Peyer's patch (tissue), 4 donors: ENCODE measurements at regions not wholly inside any gene's neighbourhood (a gene's known extent, or its start where the extent isn't known, plus 50 kb on each side); places are given as distances from the start of the nearest gene placed in this dataset.

Source experiments
- CTCF ChIP-seq, 6 experiments: fragments of 450-650 bp in 4 of 6; fragments of 200-600 bp in 2 of 6; sonication (generic) in 1 of 6; IDR thresholded peaks; one replicate each; pipeline ENCODE4 v1.5.1; 2017 to 2019; ENCODE audit warnings: antibody characterized with exemption in 6 of 6, mild to moderate bottlenecking in 3 of 6, moderate library complexity in 1 of 6
- POLR2A ChIP-seq, 2 donors: fragments of 450-650 bp; IDR thresholded peaks; one replicate each; pipeline ENCODE4 v1.5.1; 2017; ENCODE audit warnings: antibody characterized with exemption in 2 of 2, mild to moderate bottlenecking in 2 of 2, moderate library complexity in 2 of 2

DNA sequence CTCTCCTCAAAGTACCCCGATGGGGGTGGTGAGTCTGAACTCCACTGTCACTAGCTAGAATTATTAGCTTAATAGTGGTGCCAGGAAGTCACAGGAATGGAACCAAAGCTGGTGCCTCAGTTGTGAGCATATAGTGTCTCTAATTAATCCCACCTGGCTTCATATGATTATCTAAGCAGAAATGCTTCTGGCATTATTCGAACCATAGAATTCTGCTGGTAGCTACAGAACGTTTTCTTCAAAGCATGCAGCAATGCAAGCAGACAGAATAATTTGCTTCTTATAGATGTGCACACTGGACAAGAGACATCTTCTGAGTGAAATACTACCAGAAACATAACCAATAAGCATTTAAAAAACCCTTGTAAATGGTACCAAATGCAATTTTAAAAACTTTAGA, 160.9 kb downstream of the IMPG2 start:
- no peak for TF ChIP-seq CTCF (IDR thresholded peaks at IDR 0.05)
- no peak for TF ChIP-seq POLR2A (IDR thresholded peaks at IDR 0.05)
